NCI-H524 (cell line): ENCODE measurements at regions not wholly inside any gene's neighbourhood (a gene's known extent, or its start where the extent isn't known, plus 50 kb on each side); places are given as distances from the start of the nearest gene placed in this dataset.

Source experiments
- DNase-seq, 2 experiments: peaks; one replicate each; lab custom pipeline; 2025; lab: John Stamatoyannopoulos, UW

DNA sequence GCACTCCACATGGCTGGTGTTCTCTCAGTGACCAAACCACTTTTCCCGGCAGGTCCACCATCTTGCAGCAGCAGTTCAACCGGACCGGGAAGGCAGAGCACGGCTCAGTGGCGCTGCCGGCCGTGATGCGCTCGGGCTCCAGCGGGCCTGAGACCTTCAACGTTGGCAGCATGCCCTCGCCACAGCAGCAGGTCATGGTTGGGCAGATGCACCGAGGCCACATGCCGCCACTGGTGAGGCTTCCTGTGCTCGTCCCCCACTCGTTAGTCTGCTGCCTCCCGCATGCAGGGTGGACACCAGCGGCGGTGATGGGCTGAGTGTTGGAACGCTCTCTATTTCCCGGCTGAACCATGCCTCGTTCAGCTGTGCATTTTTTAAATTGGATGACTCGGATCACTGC is 344.9 kb upstream of the TPM1 start:
- no peak for DNase-seq

DNA sequence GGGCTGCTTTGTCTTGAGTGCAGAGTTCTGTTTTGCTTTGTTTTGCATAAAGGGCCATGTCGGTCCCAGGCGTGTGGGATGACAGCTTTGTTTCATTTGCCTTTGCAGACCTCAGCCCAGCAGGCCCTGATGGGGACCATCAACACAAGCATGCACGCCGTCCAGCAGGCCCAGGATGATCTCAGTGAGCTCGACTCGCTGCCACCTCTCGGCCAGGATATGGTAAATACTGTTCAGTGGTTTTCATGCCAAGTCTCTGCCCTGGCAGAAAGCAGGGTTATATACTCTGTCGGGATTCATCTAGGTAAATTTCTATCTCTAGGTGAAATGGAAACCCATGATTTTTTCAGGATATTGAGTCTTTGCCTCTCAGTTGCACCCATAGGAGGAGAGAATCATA is 343.9 kb upstream of the TPM1 start:
- DNase-seq = no peak

DNA sequence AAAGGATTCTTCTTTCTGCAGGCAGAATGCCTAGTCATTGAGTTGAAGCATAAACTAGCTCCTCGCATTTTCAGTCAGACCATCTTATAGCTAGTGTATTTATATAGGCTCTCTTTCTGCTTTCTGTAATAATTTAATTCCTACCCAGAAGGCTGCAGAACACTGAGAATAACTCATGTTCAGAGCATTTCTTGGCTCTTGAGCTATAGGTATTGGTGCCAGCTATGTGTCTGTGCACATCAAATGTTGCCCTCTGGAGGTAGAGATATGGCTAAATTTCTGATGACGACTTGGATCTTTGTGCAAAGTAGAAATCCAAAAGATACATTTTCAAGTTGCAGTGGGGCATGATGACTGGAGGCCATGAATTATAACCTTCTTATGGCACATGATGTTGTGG is 336.2 kb upstream of the TPM1 start:
- no peak for DNase-seq

DNA sequence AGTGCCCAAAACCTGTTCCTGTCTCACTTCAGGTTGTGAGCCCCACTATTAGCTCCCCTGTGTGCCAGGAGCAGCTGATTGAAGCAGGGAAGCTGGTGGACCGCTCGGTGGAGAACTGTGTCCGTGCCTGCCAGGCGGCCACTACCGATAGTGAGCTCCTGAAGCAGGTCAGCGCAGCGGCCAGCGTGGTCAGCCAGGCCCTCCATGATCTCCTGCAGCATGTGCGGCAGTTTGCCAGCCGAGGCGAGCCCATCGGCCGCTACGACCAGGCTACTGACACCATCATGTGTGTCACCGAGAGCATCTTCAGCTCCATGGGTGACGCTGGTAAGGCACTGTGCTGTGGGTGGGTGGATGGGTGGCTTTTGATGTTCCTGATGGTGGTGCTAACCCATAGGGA is 334.1 kb upstream of the TPM1 start:
- no peak for DNase-seq

DNA sequence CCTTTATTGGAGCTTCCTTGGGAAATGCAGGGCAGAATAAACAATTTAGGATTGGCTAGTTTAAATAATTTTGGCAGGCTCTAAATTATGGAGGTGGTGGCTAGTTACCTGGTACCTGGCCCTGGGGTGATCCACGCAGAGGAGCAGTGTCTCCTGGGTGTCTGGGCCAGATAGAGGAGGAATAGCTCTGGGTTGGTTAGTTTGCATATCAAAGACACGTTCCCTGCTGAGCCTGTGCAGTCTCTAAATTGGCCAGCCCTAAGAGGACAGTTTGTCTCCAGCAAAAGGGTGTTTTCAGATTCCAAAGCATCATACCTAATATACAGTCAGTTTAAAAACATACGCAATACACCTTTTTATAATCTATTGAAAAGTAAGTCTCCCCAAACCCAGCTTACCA is 333.3 kb upstream of the TPM1 start:
- no peak for DNase-seq

DNA sequence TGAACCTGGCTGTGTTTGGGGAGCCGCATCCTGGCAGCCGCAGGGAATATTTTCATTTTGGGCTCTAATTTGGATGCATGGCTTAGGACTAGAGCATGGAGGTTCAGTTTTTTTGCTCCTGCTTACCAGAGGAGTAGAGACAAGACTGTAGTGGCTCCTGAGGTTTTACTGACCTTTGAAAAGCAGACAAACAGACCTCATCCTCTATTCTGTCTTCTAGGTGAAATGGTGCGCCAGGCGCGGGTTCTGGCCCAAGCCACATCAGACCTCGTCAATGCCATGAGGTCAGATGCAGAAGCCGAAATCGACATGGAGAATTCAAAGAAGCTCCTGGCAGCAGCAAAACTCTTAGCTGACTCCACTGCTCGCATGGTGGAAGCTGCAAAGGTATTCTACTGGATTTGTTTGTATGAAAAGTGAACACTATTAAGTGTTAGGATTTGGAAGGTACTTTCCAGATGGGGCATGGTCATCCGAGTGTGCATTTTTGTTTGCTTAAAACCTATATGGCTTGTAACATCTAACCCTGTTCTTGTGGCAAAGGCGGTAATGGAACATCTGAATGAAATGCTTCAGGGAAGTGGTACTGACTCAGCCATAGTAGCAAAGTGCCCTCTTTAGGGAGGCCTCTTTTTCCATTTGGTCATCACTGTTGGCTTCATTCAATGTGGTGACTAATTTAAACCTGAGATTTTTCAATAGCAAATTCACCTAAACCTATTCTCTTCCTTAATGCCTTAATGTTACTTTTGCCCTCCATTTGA is 330.7 kb upstream of the TPM1 start:
- no peak for DNase-seq

DNA sequence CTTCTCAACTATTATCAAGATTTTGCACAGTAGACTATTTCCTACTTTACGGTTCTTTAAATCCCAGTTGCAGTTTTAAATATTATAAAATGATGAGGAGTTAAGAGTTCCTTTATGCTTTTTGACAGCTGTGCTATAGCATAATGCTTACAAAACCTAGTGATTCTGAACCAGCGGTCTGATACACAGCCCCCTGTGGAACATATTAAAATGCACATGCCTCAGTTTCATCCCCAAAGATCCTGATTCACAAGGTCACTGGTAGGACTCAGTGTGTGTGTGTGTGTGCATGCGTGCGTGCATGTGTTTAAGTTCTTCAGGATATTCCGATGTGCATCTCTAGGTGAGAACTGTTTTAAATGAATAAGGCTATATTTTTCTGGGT is 330.1 kb upstream of the TPM1 start:
- no peak for DNase-seq

DNA sequence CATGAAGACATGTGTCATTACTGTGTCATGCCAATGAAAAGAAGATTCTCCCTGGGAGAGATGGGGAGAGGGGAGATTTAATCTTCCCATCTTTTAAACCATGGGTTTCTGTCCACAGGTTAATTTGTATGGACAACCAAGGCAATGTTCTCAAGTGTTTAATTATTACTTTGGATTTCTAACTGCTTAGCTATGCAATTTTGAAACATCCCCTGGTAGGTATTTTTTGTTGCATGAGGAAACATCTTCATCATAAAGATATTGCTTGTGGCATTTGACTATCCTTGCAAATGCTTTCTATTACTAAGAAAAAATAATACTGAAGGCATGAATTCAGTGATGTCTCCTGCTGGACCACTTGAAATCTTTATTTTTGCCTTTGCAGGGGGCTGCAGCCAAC is 326.6 kb upstream of the TPM1 start:
- DNase-seq = no peak

DNA sequence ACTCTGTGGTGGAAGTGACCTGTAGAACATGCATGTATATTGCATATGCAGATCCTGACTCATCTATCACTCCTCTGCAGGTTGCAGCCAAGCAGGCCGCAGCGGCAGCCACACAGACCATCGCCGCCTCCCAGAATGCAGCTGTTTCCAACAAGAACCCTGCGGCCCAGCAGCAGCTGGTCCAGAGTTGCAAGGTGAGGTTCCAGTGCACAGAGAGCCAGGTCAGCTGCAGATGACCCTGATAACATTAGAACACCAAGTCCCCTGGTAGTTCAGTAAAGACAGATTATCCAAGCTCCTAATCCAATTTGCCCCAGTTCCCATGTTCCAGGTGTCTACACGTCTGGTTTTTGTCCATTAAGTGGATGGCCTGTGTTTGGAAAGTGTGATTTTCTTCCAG is 325.1 kb upstream of the TPM1 start:
- DNase-seq = no peak

DNA sequence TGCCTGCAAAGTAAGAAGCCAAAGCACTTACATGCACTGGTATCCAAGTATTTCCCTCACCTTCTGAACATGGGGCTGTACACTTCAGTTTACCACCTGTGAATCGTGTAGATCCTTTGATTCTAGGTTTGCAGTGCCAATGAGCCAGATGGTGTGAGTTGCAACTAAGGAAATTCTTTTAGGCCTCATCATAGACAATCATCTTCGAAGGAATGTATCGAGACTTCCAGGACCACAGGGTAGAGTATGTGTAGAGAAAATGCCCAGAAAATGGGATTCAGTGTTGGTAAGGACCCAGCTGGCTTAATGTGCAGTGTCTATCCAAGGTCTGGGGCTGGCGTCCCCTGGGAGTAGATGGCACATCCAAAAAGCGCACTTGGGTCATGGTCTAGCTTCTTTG is 323.2 kb upstream of the TPM1 start:
- DNase-seq = no peak

DNA sequence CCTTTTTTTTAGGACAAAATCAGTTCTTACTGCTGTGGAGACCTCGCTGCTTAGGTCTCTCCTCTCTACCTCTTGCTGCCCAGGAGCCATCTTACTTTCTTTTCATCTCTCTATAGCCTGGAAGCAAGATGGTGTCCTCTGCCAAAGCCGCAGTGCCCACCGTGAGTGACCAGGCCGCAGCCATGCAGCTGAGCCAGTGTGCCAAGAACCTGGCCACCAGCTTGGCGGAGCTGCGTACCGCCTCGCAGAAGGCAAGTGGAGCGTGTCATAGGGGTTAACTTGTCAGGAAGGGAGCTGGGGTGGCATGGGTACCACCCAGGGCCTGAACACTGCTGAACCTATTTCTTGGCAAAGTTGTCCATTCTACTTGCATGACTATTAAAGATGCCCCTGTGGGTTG is 320.3 kb upstream of the TPM1 start:
- no peak for DNase-seq

DNA sequence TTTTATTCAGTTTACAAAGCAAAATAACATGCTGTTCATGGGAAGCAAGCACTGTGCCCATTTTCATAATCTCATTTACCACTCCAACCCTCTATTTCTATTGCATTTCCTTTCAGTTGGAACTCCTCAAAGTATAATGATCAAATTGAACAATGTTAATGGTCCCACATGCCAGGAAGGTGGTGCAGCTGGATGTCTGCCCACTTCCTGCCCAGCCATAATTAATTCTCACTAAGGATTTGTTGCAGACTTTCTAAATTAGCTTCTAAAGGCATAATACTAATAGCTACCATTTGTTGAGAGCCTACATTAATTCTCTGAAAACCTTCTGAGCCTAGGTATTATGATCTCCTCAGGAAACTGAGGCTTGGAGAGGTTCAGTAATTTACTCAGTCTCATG is 316.1 kb upstream of the TPM1 start:
- DNase-seq = no peak

DNA sequence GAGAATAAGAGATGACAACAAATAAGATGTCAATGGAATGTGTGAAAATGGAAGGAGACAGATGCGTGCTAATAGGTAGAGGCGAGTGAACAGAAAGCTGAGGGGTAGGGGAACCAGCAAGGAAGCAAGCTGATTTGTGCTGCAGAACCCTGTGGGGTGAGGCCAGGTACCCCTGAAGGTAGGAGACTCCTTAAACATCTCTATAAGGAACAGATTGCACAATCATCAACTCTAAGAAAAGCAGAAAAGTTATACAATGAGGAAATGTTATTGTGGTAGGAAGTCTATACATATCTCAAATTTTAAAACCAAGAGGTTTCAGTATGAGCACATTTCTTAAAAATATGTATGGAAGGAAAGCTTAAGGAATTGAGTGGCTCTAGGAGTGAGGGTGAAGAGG is 315.0 kb upstream of the TPM1 start:
- no peak for DNase-seq

DNA sequence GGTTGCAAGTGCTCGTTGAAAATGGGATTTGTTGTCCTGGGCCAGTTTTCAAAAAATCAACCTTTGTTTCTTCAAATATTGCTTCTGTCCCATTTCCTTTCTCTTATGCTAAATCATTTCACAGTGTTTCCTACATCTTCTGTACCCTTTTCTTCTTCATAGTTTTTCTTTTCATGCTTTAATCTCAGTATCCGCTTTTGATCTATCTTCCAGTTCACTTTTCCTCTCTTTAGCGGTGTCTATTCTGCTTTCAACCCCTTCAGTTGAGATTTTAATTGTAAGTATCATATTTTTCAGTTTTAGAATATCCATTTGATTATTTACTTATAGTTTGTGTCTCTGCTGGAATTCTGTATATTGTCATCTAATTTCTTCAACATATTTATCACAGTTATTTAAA is 311.7 kb upstream of the TPM1 start:
- DNase-seq = no peak

DNA sequence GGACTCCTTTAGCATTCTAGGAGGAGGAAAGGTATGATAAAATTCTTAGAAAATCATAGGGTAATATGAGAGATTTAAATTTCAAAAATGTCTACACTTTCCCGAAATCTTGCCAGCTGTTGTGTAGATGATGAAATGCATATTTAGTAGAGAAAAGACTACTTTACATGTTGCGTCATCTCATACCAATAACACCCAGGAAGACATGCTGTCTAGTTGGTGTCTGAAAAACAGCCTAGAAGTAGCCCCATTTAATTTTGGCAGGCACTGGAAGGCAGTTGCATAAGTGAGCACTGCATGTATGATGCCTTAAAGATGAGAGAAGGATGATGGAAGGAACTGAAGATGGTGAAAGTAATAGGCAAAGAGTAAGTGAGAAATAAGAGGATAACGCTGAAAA is 310.5 kb upstream of the TPM1 start:
- no peak for DNase-seq

DNA sequence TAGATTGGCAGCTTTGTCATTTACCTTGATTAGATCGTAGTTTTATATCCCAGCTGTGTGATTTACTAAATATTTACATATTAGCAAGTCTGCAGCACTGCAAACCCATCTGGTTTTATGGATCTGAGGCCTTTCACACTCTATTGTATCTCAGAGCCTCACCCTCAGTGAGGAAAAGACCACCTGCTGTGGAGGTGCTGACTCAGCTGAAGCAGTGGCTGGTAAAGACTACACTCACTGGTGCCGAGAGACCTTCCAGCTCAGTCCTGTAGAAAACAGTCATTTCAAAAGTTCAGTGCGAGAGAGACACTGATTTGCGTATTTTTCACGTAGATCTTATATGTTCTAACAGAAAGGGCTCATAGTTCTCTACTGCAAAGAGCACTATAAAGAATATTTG is 307.8 kb upstream of the TPM1 start:
- DNase-seq = no peak

DNA sequence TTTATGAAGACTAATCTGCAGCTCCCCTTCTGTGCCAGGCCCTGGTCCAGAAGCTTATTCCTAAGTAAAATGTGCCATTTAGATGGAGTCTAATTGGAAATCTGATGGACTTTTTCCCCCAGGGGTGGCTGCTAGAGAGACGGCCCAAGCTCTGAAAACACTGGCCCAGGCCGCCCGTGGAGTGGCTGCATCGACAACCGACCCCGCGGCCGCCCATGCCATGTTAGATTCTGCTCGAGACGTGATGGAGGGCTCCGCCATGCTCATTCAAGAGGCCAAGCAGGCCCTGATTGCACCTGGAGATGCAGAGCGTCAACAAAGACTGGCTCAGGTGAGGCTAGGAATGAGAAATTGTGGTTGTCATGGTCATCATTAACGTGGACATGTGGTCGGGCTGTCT is 305.8 kb upstream of the TPM1 start:
- no peak for DNase-seq

DNA sequence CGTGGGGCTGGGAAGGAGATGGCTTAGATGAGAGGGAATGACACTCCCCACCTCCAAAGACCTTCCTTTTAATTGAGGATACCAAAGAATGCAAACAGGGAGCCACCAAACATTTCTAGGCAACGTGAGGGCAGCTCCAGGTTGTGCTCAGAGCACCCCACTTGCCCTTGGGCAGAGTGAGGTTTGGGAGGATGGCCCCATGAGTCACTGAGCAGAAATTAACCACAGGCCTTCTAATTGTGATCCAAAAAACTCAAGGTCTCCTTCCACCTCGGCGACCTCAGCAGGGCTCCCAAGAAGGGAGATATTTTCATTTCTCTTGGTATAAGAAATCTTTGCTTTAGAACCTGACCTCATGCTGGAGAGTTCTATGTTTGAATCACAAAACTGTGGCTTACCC is 305.0 kb upstream of the TPM1 start:
- no peak for DNase-seq

DNA sequence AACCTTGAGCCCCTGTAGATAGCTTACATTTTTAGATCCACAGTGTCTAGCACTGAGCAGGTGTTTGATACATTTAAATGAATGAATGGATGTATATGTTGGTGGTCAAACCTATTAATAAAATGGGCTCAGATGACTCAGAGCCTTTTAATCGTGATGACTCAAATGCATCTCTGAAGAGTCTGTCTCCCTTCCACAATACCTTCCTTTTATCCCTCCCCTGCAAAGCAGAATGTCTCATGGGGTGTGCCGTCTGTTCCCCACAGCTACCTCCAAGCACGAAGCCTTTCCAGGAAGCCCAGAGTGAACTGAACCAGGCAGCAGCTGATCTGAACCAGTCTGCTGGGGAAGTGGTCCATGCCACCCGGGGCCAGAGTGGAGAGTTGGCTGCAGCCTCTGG is 303.5 kb upstream of the TPM1 start:
- DNase-seq = no peak

DNA sequence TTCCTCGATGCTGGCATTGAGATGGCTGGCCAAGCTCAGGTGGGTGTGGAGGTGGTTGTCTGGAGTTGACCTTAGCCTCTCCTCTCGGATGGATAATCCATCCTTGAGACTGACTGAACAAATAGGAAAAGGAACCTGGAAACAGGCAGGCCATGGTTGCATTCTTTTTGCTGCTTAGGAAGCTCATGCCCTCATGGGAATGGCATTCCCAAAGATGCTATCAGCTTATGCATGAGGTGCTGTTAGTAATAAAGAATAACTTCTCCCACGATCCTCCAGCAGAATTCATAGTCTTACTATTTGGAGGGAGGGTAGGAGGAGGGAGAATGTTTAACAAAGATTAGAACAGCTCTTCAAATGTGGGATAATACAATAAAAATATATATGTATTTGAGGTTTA is 303.0 kb upstream of the TPM1 start:
- no peak for DNase-seq

DNA sequence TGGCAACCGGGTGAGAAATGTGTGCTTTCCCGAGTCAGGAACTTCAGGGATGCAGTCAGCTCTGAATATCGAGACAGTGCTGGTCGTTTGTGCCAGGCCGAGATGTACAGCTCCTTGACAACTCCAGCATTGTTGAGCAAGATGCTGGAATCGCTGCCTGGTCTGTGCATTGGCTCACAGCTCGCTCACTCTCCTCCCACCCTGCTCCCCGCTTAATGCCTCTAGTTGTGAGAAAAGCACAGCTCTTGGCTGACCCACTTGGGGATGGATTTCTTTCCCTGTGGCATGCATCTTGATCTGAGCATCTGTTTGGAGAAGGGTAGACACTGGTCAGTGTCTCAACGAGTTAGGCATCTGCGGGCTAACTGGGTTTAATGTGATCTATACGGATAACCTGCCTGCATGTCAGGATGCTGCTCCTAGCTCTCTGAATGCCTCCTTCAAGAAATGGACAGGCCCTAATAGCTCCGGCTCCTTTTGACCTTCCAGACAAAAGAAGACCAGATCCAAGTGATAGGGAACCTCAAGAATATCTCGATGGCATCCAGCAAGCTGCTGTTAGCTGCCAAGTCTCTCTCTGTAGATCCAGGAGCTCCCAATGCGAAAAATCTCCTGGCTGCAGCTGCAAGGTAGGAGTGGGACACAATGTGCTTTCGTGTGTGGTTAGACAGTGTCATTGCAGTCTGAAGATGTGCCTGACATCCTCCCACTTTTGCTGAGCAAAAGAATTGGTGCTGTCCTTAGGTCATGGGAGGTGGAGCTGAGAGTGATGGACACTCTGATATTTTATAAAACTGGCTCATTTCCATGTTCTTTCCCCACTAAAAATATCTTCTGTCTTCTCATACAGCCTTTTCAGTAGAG is 302.2 kb upstream of the TPM1 start:
- no peak for DNase-seq

DNA sequence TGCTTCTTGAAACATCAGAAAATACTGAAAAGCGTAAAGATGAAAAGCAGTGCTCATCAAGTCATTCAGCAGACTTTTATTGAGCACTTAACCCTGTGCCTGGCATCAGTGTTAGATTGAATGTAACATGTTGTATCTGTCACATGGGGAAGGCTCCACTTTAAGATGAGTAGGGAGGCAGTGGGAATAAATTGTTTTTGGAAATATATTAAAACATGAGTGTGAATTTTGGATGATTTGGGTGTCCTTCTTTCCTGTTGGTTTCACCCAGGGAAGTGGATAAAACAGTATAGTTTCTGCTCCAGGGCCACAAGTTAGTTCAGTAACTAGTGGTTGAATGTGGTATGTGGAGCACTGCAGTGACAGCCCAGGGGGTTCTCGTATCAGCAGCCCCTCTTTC is 301.4 kb upstream of the TPM1 start:
- DNase-seq = no peak

DNA sequence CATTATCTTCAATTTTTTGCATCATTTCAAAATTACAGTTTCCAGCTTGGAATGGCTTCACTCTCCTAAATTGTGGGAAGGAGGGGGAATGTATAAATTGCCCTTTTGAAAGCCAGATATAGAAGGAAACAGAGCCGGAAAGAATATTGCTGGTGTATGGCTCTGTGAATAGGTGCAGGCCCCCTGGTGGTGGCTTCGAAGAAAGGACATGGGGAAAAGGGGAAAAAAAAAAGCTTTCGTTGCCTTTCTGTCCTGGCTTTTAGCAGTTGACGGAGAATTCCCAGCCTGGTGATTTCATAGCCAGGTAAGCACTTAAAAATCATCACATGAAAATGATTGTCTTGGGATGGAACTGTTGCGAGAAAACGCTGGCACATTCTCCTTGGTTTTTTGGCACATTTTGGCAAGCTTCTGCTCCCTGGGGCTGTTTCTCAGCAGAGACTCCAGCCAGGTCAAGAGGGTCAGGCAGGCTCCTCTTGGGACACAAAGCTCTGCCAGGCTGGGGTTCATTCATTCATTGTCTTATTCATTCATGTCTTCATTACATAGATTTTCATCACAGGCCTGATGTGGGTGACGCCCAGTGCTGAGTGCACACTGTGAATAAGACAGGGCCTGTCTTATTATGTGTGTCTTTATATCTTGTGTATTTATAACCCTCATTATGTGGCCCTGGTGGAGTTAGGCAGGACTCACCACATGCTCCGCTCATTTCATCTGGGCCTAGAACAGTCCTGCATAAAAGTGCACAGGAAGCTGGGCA is 300.0 kb upstream of the TPM1 start:
- peak; percentile 54 to 62 for DNase-seq
